Uterus (tissue), 2 donors: ENCODE measurements at regions not wholly inside any gene's neighbourhood (a gene's known extent, or its start where the extent isn't known, plus 50 kb on each side); places are given as distances from the start of the nearest gene placed in this dataset.

Source experiments
- CTCF ChIP-seq, 4 experiments: fragments of 200-600 bp in 2 of 4; fragments of 450-650 bp in 2 of 4; sonication (generic) in 2 of 4; IDR thresholded peaks; one replicate each; pipeline ENCODE4 v1.5.1; 2016 to 2019; ENCODE audit warnings: antibody characterized with exemption in 4 of 4, mild to moderate bottlenecking in 2 of 4, moderate library complexity in 1 of 4
- POLR2A ChIP-seq, 2 donors: fragments of 450-650 bp; IDR thresholded peaks; one replicate each; pipeline ENCODE4 v1.6.1; 2016; ENCODE audit warnings: antibody characterized with exemption in 2 of 2, mild to moderate bottlenecking in 1 of 2, moderate library complexity in 1 of 2

GRCh38 chr7:149566103-149566502 lies 68.5 kb upstream of the ZNF746 start:
- TF ChIP-seq CTCF (IDR thresholded peaks at IDR 0.05) (no peak), POLR2A (IDR thresholded peaks at IDR 0.05) (no peak)
